GM12864 (cell line): ENCODE measurements at regions not wholly inside any gene's neighbourhood (a gene's known extent, or its start where the extent isn't known, plus 50 kb on each side); places are given as distances from the start of the nearest gene placed in this dataset.
"Not testable (repeated sequence)": the region's sequence is repeated elsewhere in the genome, so short reads cannot be mapped to it uniquely, and the experiment has no call there.

ENCODE experiments used
- DNase-seq: peaks from one replicate; pipeline ENCODE4 v3.0.0-alpha.2; 2011; ENCODE audit warnings: low read depth
- H3K4me3 ChIP-seq: 2 replicates; pipeline ENCODE4 v1.5.1; 2011; ENCODE audit warnings: mild to moderate bottlenecking, low read depth, low read length, control low read depth
- CTCF ChIP-seq: IDR thresholded peaks from 2 replicates; pipeline ENCODE4 v1.5.1; 2011; ENCODE audit warnings: low read depth, mild to moderate bottlenecking, moderate library complexity, low read length, control low read depth, inconsistent platforms; ENCODE audit errors: missing control alignments

- not testable (repeated sequence) for H3K4me3 ChIP-seq, DNase-seq
These were observed 116.3 kb downstream of the PRR15 start for GRCh38 chr7:29679963-29680362.

- DNase-seq, H3K4me3 ChIP-seq: not testable (repeated sequence)
These were observed 117.0 kb downstream of the PRR15 start for GRCh38 chr7:29680601-29681000.

GRCh38 chr7:29684151-29684786 lies 120.6 kb downstream of the PRR15 start:
- DNase-seq: not testable (repeated sequence)
- H3K4me3 ChIP-seq: peak overlapping the region; percentile 57

- peak overlapping the region; percentile 57 for H3K4me3 ChIP-seq
- TF ChIP-seq CTCF: no peak
- DNase-seq: no peak
These were observed 121.3 kb upstream of the WIPF3 start for GRCh38 chr7:29684787-29685650.

GRCh38 chr7:29685651-29686271 lies 120.5 kb upstream of the WIPF3 start:
- DNase-seq: not testable (repeated sequence)

GRCh38 chr7:29690510-29690909 lies 115.8 kb upstream of the WIPF3 start:
- not testable (repeated sequence) for H3K4me3 ChIP-seq, DNase-seq

More at GRCh38 chr7:29685651-29686271, 120.5 kb upstream of the WIPF3 start:
- peak overlapping the region; percentile 57 for H3K4me3 ChIP-seq

- not testable (repeated sequence) for DNase-seq
These were observed 109.9 kb upstream of the WIPF3 start for GRCh38 chr7:29696402-29696801.

GRCh38 chr7:29699723-29700122 lies 106.6 kb upstream of the WIPF3 start:
- H3K4me3 ChIP-seq, DNase-seq: not testable (repeated sequence)

More at GRCh38 chr7:29696402-29696801, 109.9 kb upstream of the WIPF3 start:
- H3K4me3 ChIP-seq: not testable (repeated sequence)

- DNase-seq, H3K4me3 ChIP-seq: not testable (repeated sequence)
These were observed 104.8 kb upstream of the WIPF3 start for GRCh38 chr7:29701540-29701939.

GRCh38 chr7:29703830-29704229 lies 102.5 kb upstream of the WIPF3 start:
- not testable (repeated sequence) for DNase-seq, H3K4me3 ChIP-seq

- not testable (repeated sequence) for DNase-seq, H3K4me3 ChIP-seq
These were observed 97.3 kb upstream of the WIPF3 start for GRCh38 chr7:29709002-29709401.

- H3K4me3 ChIP-seq, DNase-seq: not testable (repeated sequence)
These were observed 83.2 kb upstream of the WIPF3 start for GRCh38 chr7:29723127-29723526.

- TF ChIP-seq CTCF: no peak
- H3K4me3 ChIP-seq: no peak overlapping the region
These were observed 82.7 kb upstream of the WIPF3 start for GRCh38 chr7:29723599-29723998.

GRCh38 chr7:29729534-29730165 lies 76.7 kb upstream of the WIPF3 start:
- DNase-seq, H3K4me3 ChIP-seq: not testable (repeated sequence)

More at GRCh38 chr7:29723599-29723998, 82.7 kb upstream of the WIPF3 start:
- DNase-seq: no peak
